IPS DF 19.7 (cell line): ENCODE measurements at regions not wholly inside any gene's neighbourhood (a gene's known extent, or its start where the extent isn't known, plus 50 kb on each side); places are given as distances from the start of the nearest gene placed in this dataset.

Experiments
- DNase-seq: peaks from one replicate; pipeline ENCODE4 v3.0.0-alpha.2; 2013; ENCODE audit warnings: low read depth, low spot score

GRCh38 chr6:113403966-113404595, 453.1 kb upstream of the MARCKS start:
- no peak for DNase-seq

GRCh38 chr6:113405326-113406047, 451.7 kb upstream of the MARCKS start:
- no peak for DNase-seq

GRCh38 chr6:113406048-113406695, 451.0 kb upstream of the MARCKS start:
- DNase-seq, result no peak

GRCh38 chr6:113411011-113411410, 446.1 kb upstream of the MARCKS start:
- no peak for DNase-seq

- no peak for DNase-seq
Measured at GRCh38 chr6:113412589-113413357, 444.4 kb upstream of the MARCKS start.

- DNase-seq, result no peak
Measured at GRCh38 chr6:113414511-113414910, 442.6 kb upstream of the MARCKS start.

GRCh38 chr6:113416170-113416569, 441.0 kb upstream of the MARCKS start:
- DNase-seq, result no peak

GRCh38 chr6:113420290-113420689, 436.9 kb upstream of the MARCKS start:
- DNase-seq, result no peak

GRCh38 chr6:113421997-113422396, 435.1 kb upstream of the MARCKS start:
- no peak for DNase-seq

GRCh38 chr6:113423956-113424355, 433.2 kb upstream of the MARCKS start:
- DNase-seq, result no peak

- DNase-seq, result no peak
Measured at GRCh38 chr6:113425977-113426660, 431.0 kb upstream of the MARCKS start.

GRCh38 chr6:113427617-113428016, 429.5 kb upstream of the MARCKS start:
- no peak for DNase-seq

- no peak for DNase-seq
Measured at GRCh38 chr6:113428702-113429101, 428.4 kb upstream of the MARCKS start.

GRCh38 chr6:113432521-113433334, 424.4 kb upstream of the MARCKS start:
- DNase-seq, result no peak

GRCh38 chr6:113433335-113433991, 423.7 kb upstream of the MARCKS start:
- no peak for DNase-seq

- no peak for DNase-seq
Measured at GRCh38 chr6:113434641-113435040, 422.5 kb upstream of the MARCKS start.

GRCh38 chr6:113437566-113437965, 419.6 kb upstream of the MARCKS start:
- DNase-seq, result no peak

GRCh38 chr6:113439866-113440265, 417.3 kb upstream of the MARCKS start:
- no peak for DNase-seq

GRCh38 chr6:113442040-113442439, 415.1 kb upstream of the MARCKS start:
- no peak for DNase-seq

GRCh38 chr6:113445201-113445600, 411.9 kb upstream of the MARCKS start:
- DNase-seq, result no peak
